SK-N-SH (cell line): ENCODE measurements at regions not wholly inside any gene's neighbourhood (a gene's known extent, or its start where the extent isn't known, plus 50 kb on each side); places are given as distances from the start of the nearest gene placed in this dataset.

Experiments used
- CTCF ChIA-PET: fragments of 300-600, 350-600 bp; formaldehyde crosslinking; extraction: SDS; loops from one replicate; lab custom pipeline; 2021; lab: Yijun Ruan, JAX
- POLR2A ChIA-PET: fragments of 350-600 bp; sonication (Branson Sonifier 250); formaldehyde crosslinking; extraction: SDS; loops from one replicate; lab custom pipeline; 2020; ENCODE audit warnings: antibody characterized with exemption, inconsistent platforms; lab: Yijun Ruan, JAX
- DNase-seq: peaks from one replicate; pipeline ENCODE4 v3.0.0; 2012
- H2AFZ ChIP-seq: fragments of 200-600 bp; sonication (generic); 2 replicates; pipeline ENCODE4 v1.8.1; 2016; ENCODE audit warnings: antibody characterized with exemption, mild to moderate bottlenecking, low read depth
- H3F3A ChIP-seq: fragments of 200-600 bp; sonication (generic); replicated peaks from 2 replicates; pipeline ENCODE3; 2016; ENCODE audit warnings: antibody characterized with exemption, mild to moderate bottlenecking; ENCODE audit not compliant: insufficient read depth
- H3K27ac ChIP-seq, 2 experiments: fragments of 200-500 bp in 1 of 2; fragments of 200-600 bp in 1 of 2; sonication (Bioruptor generic) in 1 of 2; sonication (generic), shearing (Covaris generic) in 1 of 2; 2 replicates each; pipeline versions ENCODE4 v1.5.1 to v1.6.1; 2014 to 2016; ENCODE audit warnings: low read depth in 2 of 2, inconsistent platforms in 1 of 2, low read length in 1 of 2, mild to moderate bottlenecking in 1 of 2, mixed read lengths in 1 of 2
- H3K27me3 ChIP-seq: fragments of 200-600 bp; sonication (generic), shearing (Covaris generic); 2 replicates; pipeline ENCODE4 v1.6.1; 2016; ENCODE audit warnings: mixed run types; ENCODE audit not compliant: insufficient read depth
- H3K36me3 ChIP-seq, 2 experiments: fragments of 200-500 bp in 1 of 2; fragments of 200-600 bp in 1 of 2; sonication (Bioruptor generic) in 1 of 2; sonication (generic) in 1 of 2; replicated peaks in 1 of 2; 2 replicates each; pipeline versions ENCODE3 to v1.5.1; 2014 to 2016; ENCODE audit warnings: low read length in 1 of 2, mild to moderate bottlenecking in 1 of 2; ENCODE audit not compliant: insufficient read depth in 2 of 2, control insufficient read depth in 1 of 2
- H3K4me1 ChIP-seq, 2 experiments: fragments of 200-500 bp in 1 of 2; fragments of 200-600 bp in 1 of 2; sonication (Bioruptor generic) in 1 of 2; sonication (generic), shearing (Covaris generic) in 1 of 2; 2 replicates each; pipeline versions ENCODE4 v1.5.1 to v1.6.1; 2014 to 2016; ENCODE audit warnings: low read depth in 1 of 2, low read length in 1 of 2, mixed run types in 1 of 2; ENCODE audit not compliant: insufficient read depth in 2 of 2, control insufficient read depth in 1 of 2
- H3K4me2 ChIP-seq: fragments of 200-600 bp; sonication (generic), shearing (Covaris generic); 2 replicates; pipeline ENCODE4 v1.6.1; 2017; ENCODE audit warnings: mixed run types
- H3K4me3 ChIP-seq, 2 experiments: fragments of 200-500 bp in 1 of 2; fragments of 200-600 bp in 1 of 2; sonication (Bioruptor generic) in 1 of 2; sonication (generic), shearing (Covaris generic) in 1 of 2; 2 replicates each; pipeline versions ENCODE4 v1.5.1 to v1.8.1; 2014 to 2016; ENCODE audit warnings: low read depth in 2 of 2, inconsistent platforms in 1 of 2, low read length in 1 of 2, mild to moderate bottlenecking in 1 of 2, mixed read lengths in 1 of 2, moderate library complexity in 1 of 2
- H3K79me2 ChIP-seq: fragments of 200-600 bp; sonication (generic); 2 replicates; pipeline ENCODE4 v1.8.1; 2017; ENCODE audit warnings: mild to moderate bottlenecking; ENCODE audit not compliant: insufficient read depth
- H3K9ac ChIP-seq: fragments of 200-600 bp; sonication (generic); 2 replicates; pipeline ENCODE4 v1.6.1; 2017; ENCODE audit warnings: mixed run types
- H3K9me2 ChIP-seq: fragments of 200-600 bp; sonication (generic); 2 replicates; pipeline ENCODE4 v1.6.1; 2017; ENCODE audit warnings: mixed run types
- H3K9me3 ChIP-seq: fragments of 200-600 bp; sonication (generic); 2 replicates; pipeline ENCODE4 v1.6.1; 2017; ENCODE audit warnings: mixed run types, mild to moderate bottlenecking, moderate library complexity
- H4K20me1 ChIP-seq: fragments of 200-600 bp; sonication (generic); 2 replicates; pipeline ENCODE4 v1.6.1; 2017; ENCODE audit warnings: mild to moderate bottlenecking, mixed run types; ENCODE audit not compliant: insufficient read depth
- CHD2 ChIP-seq: fragments of 150-350 bp; IDR thresholded peaks from 2 replicates; pipeline ENCODE4 v1.6.1; 2018; ENCODE audit warnings: low read length; ENCODE audit not compliant: partially characterized antibody
- PBX3 ChIP-seq: IDR thresholded peaks from 2 replicates; pipeline ENCODE4; 2012
- SIN3A ChIP-seq: IDR thresholded peaks from 2 replicates; pipeline ENCODE4 v1.6.1; 2012; ENCODE audit warnings: low read depth, mild to moderate bottlenecking, low read length, moderate library complexity, borderline replicate concordance
- TAF1 ChIP-seq: IDR thresholded peaks from 2 replicates; pipeline ENCODE4 v1.6.1; 2012; ENCODE audit warnings: low read depth, mild to moderate bottlenecking, low read length, moderate library complexity, borderline replicate concordance
- WGBS: methylation state at CpG from one replicate; pipeline ENCODE4 v1.1.6; 2017; ENCODE audit warnings: low lambda C conversion rate; 5-methylcytosine and 5-hydroxymethylcytosine counted together
- TF ChIP-seq, protein P1 (sequence below): IDR thresholded peaks from 2 replicates; pipeline ENCODE4 v1.4.0; 2012; ENCODE audit warnings: low read depth, borderline replicate concordance
- TF ChIP-seq, protein P2 (sequence below): IDR thresholded peaks from 2 replicates; pipeline ENCODE4 v1.6.1; 2012; ENCODE audit warnings: mild to moderate bottlenecking, low read depth, low read length, moderate library complexity

GRCh38 chr7:46747869-46748576, 827.0 kb upstream of the IGFBP3 start:
- TF ChIP-seq, protein P1, sequence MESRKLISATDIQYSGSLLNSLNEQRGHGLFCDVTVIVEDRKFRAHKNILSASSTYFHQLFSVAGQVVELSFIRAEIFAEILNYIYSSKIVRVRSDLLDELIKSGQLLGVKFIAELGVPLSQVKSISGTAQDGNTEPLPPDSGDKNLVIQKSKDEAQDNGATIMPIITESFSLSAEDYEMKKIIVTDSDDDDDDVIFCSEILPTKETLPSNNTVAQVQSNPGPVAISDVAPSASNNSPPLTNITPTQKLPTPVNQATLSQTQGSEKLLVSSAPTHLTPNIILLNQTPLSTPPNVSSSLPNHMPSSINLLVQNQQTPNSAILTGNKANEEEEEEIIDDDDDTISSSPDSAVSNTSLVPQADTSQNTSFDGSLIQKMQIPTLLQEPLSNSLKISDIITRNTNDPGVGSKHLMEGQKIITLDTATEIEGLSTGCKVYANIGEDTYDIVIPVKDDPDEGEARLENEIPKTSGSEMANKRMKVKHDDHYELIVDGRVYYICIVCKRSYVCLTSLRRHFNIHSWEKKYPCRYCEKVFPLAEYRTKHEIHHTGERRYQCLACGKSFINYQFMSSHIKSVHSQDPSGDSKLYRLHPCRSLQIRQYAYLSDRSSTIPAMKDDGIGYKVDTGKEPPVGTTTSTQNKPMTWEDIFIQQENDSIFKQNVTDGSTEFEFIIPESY: no peak
- TF ChIP-seq CHD2 (no peak), TAF1 (no peak), SIN3A (no peak), PBX3 (no peak)
- TF ChIP-seq, protein P2, sequence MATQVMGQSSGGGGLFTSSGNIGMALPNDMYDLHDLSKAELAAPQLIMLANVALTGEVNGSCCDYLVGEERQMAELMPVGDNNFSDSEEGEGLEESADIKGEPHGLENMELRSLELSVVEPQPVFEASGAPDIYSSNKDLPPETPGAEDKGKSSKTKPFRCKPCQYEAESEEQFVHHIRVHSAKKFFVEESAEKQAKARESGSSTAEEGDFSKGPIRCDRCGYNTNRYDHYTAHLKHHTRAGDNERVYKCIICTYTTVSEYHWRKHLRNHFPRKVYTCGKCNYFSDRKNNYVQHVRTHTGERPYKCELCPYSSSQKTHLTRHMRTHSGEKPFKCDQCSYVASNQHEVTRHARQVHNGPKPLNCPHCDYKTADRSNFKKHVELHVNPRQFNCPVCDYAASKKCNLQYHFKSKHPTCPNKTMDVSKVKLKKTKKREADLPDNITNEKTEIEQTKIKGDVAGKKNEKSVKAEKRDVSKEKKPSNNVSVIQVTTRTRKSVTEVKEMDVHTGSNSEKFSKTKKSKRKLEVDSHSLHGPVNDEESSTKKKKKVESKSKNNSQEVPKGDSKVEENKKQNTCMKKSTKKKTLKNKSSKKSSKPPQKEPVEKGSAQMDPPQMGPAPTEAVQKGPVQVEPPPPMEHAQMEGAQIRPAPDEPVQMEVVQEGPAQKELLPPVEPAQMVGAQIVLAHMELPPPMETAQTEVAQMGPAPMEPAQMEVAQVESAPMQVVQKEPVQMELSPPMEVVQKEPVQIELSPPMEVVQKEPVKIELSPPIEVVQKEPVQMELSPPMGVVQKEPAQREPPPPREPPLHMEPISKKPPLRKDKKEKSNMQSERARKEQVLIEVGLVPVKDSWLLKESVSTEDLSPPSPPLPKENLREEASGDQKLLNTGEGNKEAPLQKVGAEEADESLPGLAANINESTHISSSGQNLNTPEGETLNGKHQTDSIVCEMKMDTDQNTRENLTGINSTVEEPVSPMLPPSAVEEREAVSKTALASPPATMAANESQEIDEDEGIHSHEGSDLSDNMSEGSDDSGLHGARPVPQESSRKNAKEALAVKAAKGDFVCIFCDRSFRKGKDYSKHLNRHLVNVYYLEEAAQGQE: no peak
- TF ChIP-seq, all 33 proteins: peak for 0
- 95% methylated on average over 6 of the region's 6 CpGs for WGBS
- no peaks in the 10 kb centered on the region for H3K79me2 ChIP-seq
- no peaks in the 10 kb centered on the region for H3K36me3 ChIP-seq
- POLR2A ChIA-PET: no interaction called here
- no peaks in the 10 kb centered on the region for H3K27me3 ChIP-seq
- H2AFZ ChIP-seq: no peak overlapping the region
- H4K20me1 ChIP-seq: no peaks in the 10 kb centered on the region
- CTCF ChIA-PET: interaction anchor here (2.3 kb wide), 1 partner anchor 8 kb away, joined by 6 read pairs; no protein-coding TSS in a partner anchor
- H3K9ac ChIP-seq: no peak overlapping the region
- H3K4me3 ChIP-seq: no peak overlapping the region
- H3K9me2 ChIP-seq: no peaks in the 10 kb centered on the region
- H3K9me3 ChIP-seq: no peaks in the 10 kb centered on the region
- H3K27ac ChIP-seq: no peak overlapping the region
- DNase-seq: no peak
- peaks cover 7 to 25% of the 10 kb centered on the region in 2 experiments for H3K4me1 ChIP-seq
- H3K4me2 ChIP-seq: no peak overlapping the region
- H3F3A ChIP-seq: peaks cover 22% of the 10 kb centered on the region
